Keratinocyte (primary cell): ENCODE measurements at regions not wholly inside any gene's neighbourhood (a gene's known extent, or its start where the extent isn't known, plus 50 kb on each side); places are given as distances from the start of the nearest gene placed in this dataset.
A peak's percentile ranks its signal among the peaks of the same experiment; 100 is the strongest.

Source experiments
- DNase-seq: peaks from one replicate; pipeline ENCODE4 v3.0.0-alpha.2; 2011; ENCODE audit warnings: low read depth, missing footprints, low spot score
- FAIRE-seq: peaks from 2 replicates; lab custom pipeline; 2011; peaks lifted over from hg19 to GRCh38; lab: Jason Lieb, UNC
- H2AFZ ChIP-seq: 2 replicates; pipeline ENCODE4 v1.6.0; 2012; ENCODE audit warnings: low read length, control low read depth, inconsistent platforms; ENCODE audit not compliant: control insufficient read depth
- H3K27ac ChIP-seq: 2 replicates; pipeline ENCODE4 v1.5.1; 2011; ENCODE audit warnings: low read length; ENCODE audit not compliant: control insufficient read depth, insufficient read depth
- H3K27me3 ChIP-seq: 3 replicates; pipeline ENCODE4 v1.6.0; 2011; ENCODE audit warnings: low read length; ENCODE audit not compliant: control insufficient read depth, insufficient read depth; ENCODE audit errors: extremely low read depth
- H3K36me3 ChIP-seq, 2 experiments: 2 replicates in 1 of 2; 3 replicates in 1 of 2; pipeline ENCODE4 v1.5.1; 2011; ENCODE audit warnings: low read length in 2 of 2, mild to moderate bottlenecking in 1 of 2; ENCODE audit not compliant: control insufficient read depth in 2 of 2, insufficient read depth in 2 of 2; ENCODE audit errors: extremely low read depth in 1 of 2
- H3K4me1 ChIP-seq: 3 replicates; pipeline ENCODE4 v1.5.1; 2011; ENCODE audit warnings: low read length; ENCODE audit not compliant: control insufficient read depth, insufficient read depth; ENCODE audit errors: extremely low read depth
- H3K4me2 ChIP-seq: 3 replicates; pipeline ENCODE4 v1.6.0; 2011; ENCODE audit warnings: low read depth, low read length; ENCODE audit not compliant: control insufficient read depth, insufficient read depth; ENCODE audit errors: extremely low read depth
- H3K4me3 ChIP-seq, 3 experiments: fragments of 200-600 bp in 1 of 3; sonication (generic) in 1 of 3; 2 replicates in 2 of 3; 3 replicates in 1 of 3; pipeline ENCODE4 v1.5.1; 2011 to 2016; ENCODE audit warnings: low read length in 3 of 3, mild to moderate bottlenecking in 3 of 3, control low read depth in 2 of 3, inconsistent platforms in 1 of 3, low read depth in 1 of 3, mixed read lengths in 1 of 3, mixed run types in 1 of 3, moderate library complexity in 1 of 3; ENCODE audit not compliant: control insufficient read depth in 2 of 3, insufficient read depth in 2 of 3; ENCODE audit errors: extremely low read depth in 1 of 3
- H3K79me2 ChIP-seq: 2 replicates; pipeline ENCODE4 v1.6.0; 2012; ENCODE audit warnings: low read length; ENCODE audit not compliant: control insufficient read depth, insufficient read depth
- H3K9ac ChIP-seq: 3 replicates; pipeline ENCODE4 v1.6.0; 2011; ENCODE audit warnings: low read length; ENCODE audit not compliant: control insufficient read depth, insufficient read depth; ENCODE audit errors: extremely low read depth
- H3K9me1 ChIP-seq: 3 replicates; pipeline ENCODE4 v1.6.0; 2011; ENCODE audit warnings: low read length; ENCODE audit not compliant: control insufficient read depth, insufficient read depth; ENCODE audit errors: extremely low read depth
- H3K9me3 ChIP-seq: 2 replicates; pipeline ENCODE4 v1.5.1; 2012; ENCODE audit warnings: low read depth, low read length; ENCODE audit not compliant: control insufficient read depth
- H4K20me1 ChIP-seq: 3 replicates; pipeline ENCODE4 v1.6.0; 2011; ENCODE audit warnings: low read length; ENCODE audit not compliant: control insufficient read depth, insufficient read depth; ENCODE audit errors: extremely low read depth
- CTCF ChIP-seq, 3 experiments: IDR thresholded peaks in 1 of 3; conservative IDR thresholded peaks in 1 of 3; optimal IDR thresholded peaks in 1 of 3; 2 replicates in 2 of 3; 3 replicates in 1 of 3; pipeline versions ENCODE3 to v1.5.1; 2011; ENCODE audit warnings: low read length in 3 of 3, mild to moderate bottlenecking in 3 of 3, moderate library complexity in 2 of 3, control low read depth in 1 of 3, inconsistent platforms in 1 of 3; ENCODE audit not compliant: insufficient read depth in 2 of 3; ENCODE audit errors: extremely low read depth in 1 of 3
- EZH2 ChIP-seq: IDR thresholded peaks from one replicate; pipeline ENCODE4 v1.6.1; 2012; ENCODE audit warnings: inconsistent platforms, mild to moderate bottlenecking, low read length, moderate library complexity
- dilution Hi-C: fragments of 300-500 bp; cut with MboI; formaldehyde crosslinking; loops from one replicate; pipeline ENCODE4 v1.7.0; 2020; ENCODE audit warnings: low sequenced_read_pairs; ENCODE audit not compliant: extremely low pct_ligation_motif_present

GRCh38 chr6:81937296-81937937 is 184.9 kb upstream of the TENT5A start:
- Histone ChIP-seq H3K9ac (peak overlapping the region; percentile 56), H3K9me3 (no peaks in the 10 kb centered on the region), H2AFZ (peak overlapping the region; percentile 27), H3K27ac (peak overlapping the region; percentile 98), H3K27me3 (no peaks in the 10 kb centered on the region), H3K4me3 (no peak overlapping the region), H3K4me1 (peaks cover 32% of the 10 kb centered on the region), H4K20me1 (no peaks in the 10 kb centered on the region), H3K9me1 (no peaks in the 10 kb centered on the region), H3K4me2 (no peak overlapping the region), H3K36me3 (no peaks in the 10 kb centered on the region), H3K79me2 (no peaks in the 10 kb centered on the region)
- dilution Hi-C loops, result no loop called here
- FAIRE-seq (peak; percentile 13), DNase-seq (no peak)
- TF ChIP-seq EZH2 (no peak), CTCF (optimal IDR thresholded peaks at IDR 0.05 in 1 of 3, IDR thresholded peaks at IDR 0.05 in 1 of 3, conservative IDR thresholded peaks at IDR 0.05 in 1 of 3; ENCODE audit: extremely low read depth in 1 of 3, insufficient read depth in 2 of 3, low read length in 3 of 3) (no peak)

- H3K79me2 ChIP-seq, result no peaks in the 10 kb centered on the region
- H3K36me3 ChIP-seq, result no peaks in the 10 kb centered on the region
- H3K27me3 ChIP-seq, result no peaks in the 10 kb centered on the region
- H3K9ac ChIP-seq, result no peak overlapping the region
- H3K9me3 ChIP-seq, result no peaks in the 10 kb centered on the region
- dilution Hi-C loops, result no loop called here
- no peak overlapping the region for H3K27ac ChIP-seq
- H3K4me2 ChIP-seq, result no peak overlapping the region
- H3K4me1 ChIP-seq, result peaks cover 28% of the 10 kb centered on the region
- DNase-seq (no peak), FAIRE-seq (no peak)
- H3K4me3 ChIP-seq, result no peak overlapping the region
- no peaks in the 10 kb centered on the region for H4K20me1 ChIP-seq
- no peak overlapping the region for H2AFZ ChIP-seq
- no peaks in the 10 kb centered on the region for H3K9me1 ChIP-seq
- no peak for TF ChIP-seq CTCF (optimal IDR thresholded peaks at IDR 0.05 in 1 of 3, IDR thresholded peaks at IDR 0.05 in 1 of 3, conservative IDR thresholded peaks at IDR 0.05 in 1 of 3; ENCODE audit: extremely low read depth in 1 of 3, insufficient read depth in 2 of 3, low read length in 3 of 3)
- TF ChIP-seq EZH2, result no peak
These were observed 182.5 kb upstream of the TENT5A start for GRCh38 chr6:81934936-81935335.
